Neural progenitor cell (in vitro differentiated cells): ENCODE measurements at regions not wholly inside any gene's neighbourhood (a gene's known extent, or its start where the extent isn't known, plus 50 kb on each side); places are given as distances from the start of the nearest gene placed in this dataset.

Experiments
- DNase-seq: peaks from one replicate; pipeline ENCODE4 v3.0.0-alpha.2; 2016; ENCODE audit warnings: low spot score
- H2AFZ ChIP-seq: fragments of 200-600 bp; sonication (generic); replicated peaks from 2 replicates; pipeline ENCODE4 v1.6.1; 2016; ENCODE audit warnings: antibody characterized with exemption
- H3F3A ChIP-seq: fragments of 200-600 bp; sonication (generic); 2 replicates; pipeline ENCODE4 v1.6.1; 2016; ENCODE audit warnings: antibody characterized with exemption, low read depth
- H3K27ac ChIP-seq: fragments of 200-600 bp; sonication (generic); 2 replicates; pipeline ENCODE4 v1.5.1; 2016; ENCODE audit warnings: mild to moderate bottlenecking
- H3K27me3 ChIP-seq: fragments of 200-600 bp; sonication (generic); 2 replicates; pipeline ENCODE4 v1.6.1; 2016; ENCODE audit warnings: mild to moderate bottlenecking, moderate library complexity
- H3K36me3 ChIP-seq: fragments of 200-600 bp; sonication (generic); 2 replicates; pipeline ENCODE4 v1.5.1; 2016
- H3K4me1 ChIP-seq: fragments of 200-600 bp; sonication (generic); 2 replicates; pipeline ENCODE4 v1.6.1; 2016; ENCODE audit warnings: mixed run types
- H3K4me2 ChIP-seq: fragments of 200-600 bp; sonication (generic); 2 replicates; pipeline ENCODE4 v1.6.1; 2016
- H3K4me3 ChIP-seq: fragments of 200-600 bp; sonication (generic); 2 replicates; pipeline ENCODE4 v1.5.1; 2016
- H3K79me2 ChIP-seq: fragments of 200-600 bp; sonication (generic); 2 replicates; pipeline ENCODE4 v1.6.1; 2016; ENCODE audit warnings: low read depth
- H3K9ac ChIP-seq: fragments of 200-600 bp; sonication (generic); 2 replicates; pipeline ENCODE4 v1.6.1; 2016
- H3K9me3 ChIP-seq: fragments of 200-600 bp; sonication (generic); 2 replicates; pipeline ENCODE4 v1.5.1; 2016; ENCODE audit warnings: low read depth
- H4K20me1 ChIP-seq: fragments of 200-600 bp; sonication (generic); 2 replicates; pipeline ENCODE4 v1.6.1; 2016; ENCODE audit warnings: low read depth
- H3K27ac Mint-ChIP-seq: 3 replicates; pipeline ENCODE4 v1.8.0; 2021; ENCODE audit warnings: mixed read lengths
- H3K27me3 Mint-ChIP-seq: 2 replicates; pipeline ENCODE4 v1.8.0; 2022; ENCODE audit warnings: low read depth, mild to moderate bottlenecking, inconsistent platforms, moderate library complexity, mixed read lengths; ENCODE audit not compliant: insufficient read depth
- H3K36me3 Mint-ChIP-seq: 3 replicates; pipeline ENCODE4 v1.8.0; 2021; ENCODE audit warnings: mixed read lengths
- H3K4me1 Mint-ChIP-seq: 3 replicates; pipeline ENCODE4 v1.8.0; 2021; ENCODE audit warnings: mixed read lengths
- H3K4me3 Mint-ChIP-seq: 3 replicates; pipeline ENCODE4 v1.8.0; 2021; ENCODE audit warnings: mild to moderate bottlenecking, moderate library complexity, mixed read lengths
- H3K9me3 Mint-ChIP-seq: 3 replicates; pipeline ENCODE4 v1.8.0; 2020; ENCODE audit warnings: mixed read lengths
- EZH2 ChIP-seq: fragments of 200-600 bp; sonication (generic); IDR thresholded peaks from 2 replicates; pipeline ENCODE4 v1.6.1; 2017; ENCODE audit warnings: antibody characterized with exemption, mild to moderate bottlenecking, moderate library complexity
- EZH2phosphoT487 ChIP-seq: fragments of 200-600 bp; sonication (generic); IDR thresholded peaks from 2 replicates; pipeline ENCODE4 v1.6.1; 2017; ENCODE audit warnings: antibody characterized with exemption
- TF ChIP-seq, protein P1 (sequence below): fragments of 200-600 bp; sonication (generic); IDR thresholded peaks from 2 replicates; pipeline ENCODE4 v1.5.1; 2017; ENCODE audit warnings: antibody characterized with exemption, mild to moderate bottlenecking

DNA sequence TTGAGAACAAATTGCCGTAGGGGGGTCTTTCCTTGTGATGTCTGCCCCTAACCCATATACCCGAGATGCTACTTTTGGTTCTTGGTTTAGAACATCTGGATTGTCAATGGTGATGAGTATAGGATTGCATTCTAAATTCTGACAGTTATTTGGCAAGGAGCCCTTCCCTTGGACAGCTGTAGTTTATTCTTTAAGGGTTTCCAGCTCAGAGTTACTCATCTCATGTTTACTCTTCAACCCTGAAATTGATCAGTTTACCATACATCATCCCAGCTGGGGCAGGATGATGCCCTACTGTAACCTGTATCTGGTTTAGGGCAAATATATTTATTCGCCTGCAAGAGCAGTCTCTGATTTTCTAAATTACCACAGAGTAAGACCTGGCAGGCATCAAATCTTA, 85.7 kb upstream of the XCR1 start:
- no peak for DNase-seq
- Histone ChIP-seq H3K79me2 (no peaks in the 10 kb centered on the region), H3K4me1 (peaks cover 21% of the 10 kb centered on the region), H3K27me3 (no peaks in the 10 kb centered on the region), H2AFZ (no peak overlapping the region), H3K4me2 (no peak overlapping the region), H3K9me3 (no peaks in the 10 kb centered on the region), H3K9ac (no peak overlapping the region), H3K36me3 (no peaks in the 10 kb centered on the region), H3K27ac (no peak overlapping the region), H3F3A (no peaks in the 10 kb centered on the region), H3K4me3 (no peak overlapping the region), H4K20me1 (no peaks in the 10 kb centered on the region)
- Mint-ChIP-seq H3K4me3 (no peak overlapping the region), H3K4me1 (no peaks in the 10 kb centered on the region), H3K27me3 (no peaks in the 10 kb centered on the region), H3K36me3 (no peaks in the 10 kb centered on the region), H3K9me3 (no peaks in the 10 kb centered on the region), H3K27ac (no peak overlapping the region)
- no peak for TF ChIP-seq EZH2
- no peak for TF ChIP-seq EZH2phosphoT487
- TF ChIP-seq, protein P1, sequence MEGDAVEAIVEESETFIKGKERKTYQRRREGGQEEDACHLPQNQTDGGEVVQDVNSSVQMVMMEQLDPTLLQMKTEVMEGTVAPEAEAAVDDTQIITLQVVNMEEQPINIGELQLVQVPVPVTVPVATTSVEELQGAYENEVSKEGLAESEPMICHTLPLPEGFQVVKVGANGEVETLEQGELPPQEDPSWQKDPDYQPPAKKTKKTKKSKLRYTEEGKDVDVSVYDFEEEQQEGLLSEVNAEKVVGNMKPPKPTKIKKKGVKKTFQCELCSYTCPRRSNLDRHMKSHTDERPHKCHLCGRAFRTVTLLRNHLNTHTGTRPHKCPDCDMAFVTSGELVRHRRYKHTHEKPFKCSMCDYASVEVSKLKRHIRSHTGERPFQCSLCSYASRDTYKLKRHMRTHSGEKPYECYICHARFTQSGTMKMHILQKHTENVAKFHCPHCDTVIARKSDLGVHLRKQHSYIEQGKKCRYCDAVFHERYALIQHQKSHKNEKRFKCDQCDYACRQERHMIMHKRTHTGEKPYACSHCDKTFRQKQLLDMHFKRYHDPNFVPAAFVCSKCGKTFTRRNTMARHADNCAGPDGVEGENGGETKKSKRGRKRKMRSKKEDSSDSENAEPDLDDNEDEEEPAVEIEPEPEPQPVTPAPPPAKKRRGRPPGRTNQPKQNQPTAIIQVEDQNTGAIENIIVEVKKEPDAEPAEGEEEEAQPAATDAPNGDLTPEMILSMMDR: no peak

DNA sequence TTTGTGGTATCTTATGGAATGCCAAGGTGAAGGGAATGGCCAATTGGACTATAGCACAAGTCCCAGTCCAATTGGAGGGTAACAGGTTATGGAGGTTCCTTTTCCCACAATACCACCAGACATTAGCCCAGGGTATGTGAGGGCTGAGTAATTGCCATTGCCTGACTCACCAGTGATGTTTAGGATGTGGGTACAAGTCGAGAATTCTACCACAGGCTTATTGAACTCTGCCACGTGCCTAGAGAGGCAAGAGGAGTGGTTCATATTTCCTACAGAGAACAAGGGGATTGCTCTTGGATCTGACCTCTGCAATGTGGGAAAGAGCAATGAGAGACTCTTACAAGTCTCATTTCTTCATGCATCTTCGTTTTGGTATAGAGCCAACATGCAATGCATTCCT, 85.0 kb upstream of the XCR1 start:
- Histone ChIP-seq H3K4me3 (no peak overlapping the region), H3K4me1 (peaks cover 19% of the 10 kb centered on the region), H3K9me3 (no peaks in the 10 kb centered on the region), H2AFZ (no peak overlapping the region), H3K4me2 (no peak overlapping the region), H3K36me3 (no peaks in the 10 kb centered on the region), H3K9ac (no peak overlapping the region), H3K27me3 (no peaks in the 10 kb centered on the region), H3F3A (no peaks in the 10 kb centered on the region), H4K20me1 (no peaks in the 10 kb centered on the region), H3K79me2 (no peaks in the 10 kb centered on the region), H3K27ac (no peak overlapping the region)
- Mint-ChIP-seq H3K4me3 (no peak overlapping the region), H3K4me1 (no peaks in the 10 kb centered on the region), H3K27me3 (no peaks in the 10 kb centered on the region), H3K9me3 (no peaks in the 10 kb centered on the region), H3K27ac (no peak overlapping the region), H3K36me3 (no peaks in the 10 kb centered on the region)
- DNase-seq: no peak
- TF ChIP-seq, protein P1: no peak
- no peak for TF ChIP-seq EZH2
- TF ChIP-seq EZH2phosphoT487: no peak

DNA sequence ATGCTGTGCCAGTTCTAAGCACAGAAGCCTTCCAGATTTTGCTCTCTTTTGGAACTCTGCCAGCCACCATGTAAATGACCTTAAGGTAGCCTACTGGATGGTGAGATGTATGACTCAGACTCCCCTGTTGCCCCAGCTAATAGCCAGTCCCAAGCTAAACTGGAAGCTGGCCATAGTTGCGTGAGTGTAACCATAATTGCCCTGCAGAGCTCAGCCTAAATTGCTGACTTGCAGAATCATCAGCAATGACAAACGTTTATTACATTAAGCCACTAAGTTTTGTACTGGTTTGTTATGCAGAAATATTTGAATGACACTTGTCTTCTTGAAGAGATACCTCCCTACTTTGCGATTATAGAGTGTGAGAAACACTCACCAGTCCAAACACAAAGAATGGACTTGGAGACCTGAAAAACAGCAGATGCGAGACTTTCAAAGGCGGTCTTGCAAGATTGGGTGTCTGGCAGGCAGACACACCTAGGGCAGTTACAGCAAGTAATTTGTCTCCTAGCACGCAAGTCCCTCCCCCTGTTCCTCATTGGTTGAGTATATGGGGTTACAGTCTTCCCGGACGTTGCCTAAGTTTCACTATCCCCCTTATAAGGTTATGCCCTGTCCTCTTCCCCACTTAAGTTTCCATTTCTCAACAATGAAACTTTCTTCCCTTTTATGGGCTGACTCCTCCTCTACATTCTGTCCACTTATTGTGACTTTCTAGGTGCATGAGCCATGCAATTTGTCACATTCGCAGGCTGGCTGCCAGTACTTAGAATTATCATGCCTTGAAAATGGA, 83.6 kb upstream of the XCR1 start:
- H3K4me1 Mint-ChIP-seq: no peaks in the 10 kb centered on the region
- H3K27ac ChIP-seq: no peak overlapping the region
- H3K27me3 Mint-ChIP-seq: no peaks in the 10 kb centered on the region
- H3K4me2 ChIP-seq: no peak overlapping the region
- no peak overlapping the region for H3K27ac Mint-ChIP-seq
- peaks cover 9% of the 10 kb centered on the region for H3K4me1 ChIP-seq
- no peaks in the 10 kb centered on the region for H3K79me2 ChIP-seq
- H2AFZ ChIP-seq: no peak overlapping the region
- H3K4me3 ChIP-seq: no peak overlapping the region
- no peaks in the 10 kb centered on the region for H3K36me3 Mint-ChIP-seq
- TF ChIP-seq, protein P1: no peak
- no peak for TF ChIP-seq EZH2phosphoT487
- no peaks in the 10 kb centered on the region for H4K20me1 ChIP-seq
- no peak for DNase-seq
- no peaks in the 10 kb centered on the region for H3K9me3 Mint-ChIP-seq
- no peaks in the 10 kb centered on the region for H3K27me3 ChIP-seq
- H3K9me3 ChIP-seq: no peaks in the 10 kb centered on the region
- H3K9ac ChIP-seq: no peak overlapping the region
- H3F3A ChIP-seq: no peaks in the 10 kb centered on the region
- H3K36me3 ChIP-seq: no peaks in the 10 kb centered on the region
- no peak overlapping the region for H3K4me3 Mint-ChIP-seq
